Activated CD4-positive, alpha-beta T cell treated with anti-CD3 and anti-CD28 coated beads, Interleukin-2, amount 10 ng/mL, durations not matched to agents 24 days and 14 days (primary cell): ENCODE measurements at regions not wholly inside any gene's neighbourhood (a gene's known extent, or its start where the extent isn't known, plus 50 kb on each side); places are given as distances from the start of the nearest gene placed in this dataset.

ENCODE experiments used
- DNase-seq: peaks from one replicate; pipeline ENCODE4 v3.0.0; 2022
- H3K27ac Mint-ChIP-seq: one replicate; pipeline ENCODE4 v1.8.0; 2022; ENCODE audit warnings: mild to moderate bottlenecking, mixed read lengths
- H3K27me3 Mint-ChIP-seq: one replicate; pipeline ENCODE4 v1.8.0; 2022; ENCODE audit warnings: mixed read lengths
- H3K36me3 Mint-ChIP-seq: one replicate; pipeline ENCODE4 v1.8.0; 2022; ENCODE audit warnings: low read depth, mild to moderate bottlenecking, mixed read lengths
- H3K4me1 Mint-ChIP-seq: one replicate; pipeline ENCODE4 v1.8.0; 2021; ENCODE audit warnings: mixed read lengths
- H3K4me3 Mint-ChIP-seq: one replicate; pipeline ENCODE4 v1.8.0; 2022; ENCODE audit warnings: mild to moderate bottlenecking, moderate library complexity, mixed read lengths
- H3K9me3 Mint-ChIP-seq: one replicate; pipeline ENCODE4 v1.8.0; 2021; ENCODE audit warnings: mixed read lengths
- intact Hi-C: fragments of 100-400 bp; cut with micrococcal nuclease; formaldehyde crosslinking; loops from one replicate; pipeline ENCODE4 v1.15.1; 2023

DNA sequence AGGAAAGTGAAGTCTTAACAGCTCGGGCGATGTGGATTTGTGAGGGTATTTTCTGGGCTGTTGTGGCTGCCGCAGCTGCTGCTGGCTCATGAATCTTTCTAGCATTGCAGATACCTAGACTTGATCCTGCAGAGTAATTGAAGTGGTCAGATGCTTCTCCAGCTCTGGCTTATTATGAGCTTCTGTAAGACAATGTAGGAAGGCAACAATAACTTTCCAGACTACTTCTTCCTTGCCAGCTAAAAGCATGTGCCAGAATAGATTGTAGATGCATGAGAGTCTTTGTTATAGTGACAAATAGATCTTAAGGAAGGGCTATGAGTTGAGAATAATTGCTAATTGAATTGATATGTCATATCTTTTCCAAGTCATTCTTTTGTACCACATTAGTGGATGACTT, 461.4 kb upstream of the POT1 start:
- intact Hi-C loops, result no loop called here
- H3K27ac Mint-ChIP-seq, result no peak overlapping the region
- H3K27me3 Mint-ChIP-seq, result no peaks in the 10 kb centered on the region
- no peaks in the 10 kb centered on the region for H3K36me3 Mint-ChIP-seq
- no peak overlapping the region for H3K4me3 Mint-ChIP-seq
- H3K9me3 Mint-ChIP-seq, result peaks cover 8% of the 10 kb centered on the region
- no peak for DNase-seq
- H3K4me1 Mint-ChIP-seq, result no peaks in the 10 kb centered on the region

DNA sequence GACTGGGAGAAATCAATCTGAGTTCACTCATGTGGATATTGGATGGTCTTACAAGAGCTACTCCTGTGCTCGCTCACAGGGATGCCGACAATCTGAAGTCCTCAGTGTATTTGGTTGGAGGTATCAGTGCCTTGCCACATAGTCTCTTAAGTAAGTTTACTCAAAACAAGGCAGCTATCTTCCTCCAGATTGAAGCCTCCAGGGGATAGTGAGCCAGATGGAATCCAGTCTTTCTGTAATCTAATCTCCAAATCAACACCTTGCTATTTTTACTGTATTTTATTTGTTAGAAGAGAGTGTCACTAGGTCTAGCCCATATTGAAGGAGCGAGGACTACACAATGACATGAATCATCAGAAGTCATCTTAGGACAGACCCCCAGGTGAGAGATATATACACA, 456.6 kb upstream of the POT1 start:
- Mint-ChIP-seq H3K27ac (no peak overlapping the region), H3K36me3 (no peaks in the 10 kb centered on the region), H3K9me3 (no peaks in the 10 kb centered on the region), H3K4me3 (no peak overlapping the region), H3K4me1 (no peaks in the 10 kb centered on the region), H3K27me3 (no peaks in the 10 kb centered on the region)
- DNase-seq, result no peak
- intact Hi-C loops, result no loop called here

DNA sequence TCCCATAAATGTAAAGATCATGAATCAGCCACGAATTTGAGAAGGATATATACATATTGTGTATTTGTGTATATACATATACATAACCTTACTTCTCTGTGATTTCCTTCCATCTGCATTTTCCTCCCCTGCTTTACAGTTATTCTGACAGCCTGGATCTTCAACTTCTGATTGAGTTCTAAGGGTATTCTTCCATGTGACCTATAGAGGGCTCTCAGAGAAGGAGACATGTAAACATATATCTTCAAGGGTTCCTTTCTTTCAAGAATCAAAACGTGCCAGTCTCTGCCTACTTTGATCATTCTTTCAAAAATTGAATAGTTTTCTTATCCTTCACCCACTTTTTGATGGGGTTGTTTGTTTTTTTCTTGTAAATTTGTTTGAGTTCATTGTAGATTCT, 453.7 kb upstream of the POT1 start:
- no peaks in the 10 kb centered on the region for H3K27me3 Mint-ChIP-seq
- H3K4me3 Mint-ChIP-seq, result no peak overlapping the region
- H3K27ac Mint-ChIP-seq, result no peak overlapping the region
- H3K4me1 Mint-ChIP-seq, result no peaks in the 10 kb centered on the region
- intact Hi-C loops, result no loop called here
- H3K36me3 Mint-ChIP-seq, result no peaks in the 10 kb centered on the region
- no peak for DNase-seq
- no peaks in the 10 kb centered on the region for H3K9me3 Mint-ChIP-seq

DNA sequence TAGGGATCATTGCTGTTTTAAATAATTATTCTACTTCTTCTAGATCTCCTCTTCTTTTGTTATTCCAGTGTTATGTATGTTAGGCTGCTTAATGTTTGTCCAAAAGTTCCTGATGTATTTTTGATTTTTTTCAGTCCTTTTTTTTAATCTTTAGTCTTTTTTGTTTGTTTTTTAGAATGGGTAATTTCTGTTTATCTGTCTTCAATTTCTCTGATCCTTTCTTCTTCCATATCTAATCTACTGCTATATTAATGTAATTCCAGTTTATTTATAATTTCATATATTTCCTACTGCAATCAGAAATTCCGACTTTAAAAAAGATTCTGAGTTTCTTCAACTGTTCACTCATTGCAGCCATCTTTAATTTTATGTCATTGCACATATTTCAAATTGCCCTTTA, 452.8 kb upstream of the POT1 start:
- Mint-ChIP-seq H3K4me1 (no peaks in the 10 kb centered on the region), H3K4me3 (no peak overlapping the region), H3K36me3 (no peaks in the 10 kb centered on the region), H3K27ac (no peak overlapping the region), H3K27me3 (no peaks in the 10 kb centered on the region), H3K9me3 (no peaks in the 10 kb centered on the region)
- intact Hi-C loops, result no loop called here
- DNase-seq, result no peak

DNA sequence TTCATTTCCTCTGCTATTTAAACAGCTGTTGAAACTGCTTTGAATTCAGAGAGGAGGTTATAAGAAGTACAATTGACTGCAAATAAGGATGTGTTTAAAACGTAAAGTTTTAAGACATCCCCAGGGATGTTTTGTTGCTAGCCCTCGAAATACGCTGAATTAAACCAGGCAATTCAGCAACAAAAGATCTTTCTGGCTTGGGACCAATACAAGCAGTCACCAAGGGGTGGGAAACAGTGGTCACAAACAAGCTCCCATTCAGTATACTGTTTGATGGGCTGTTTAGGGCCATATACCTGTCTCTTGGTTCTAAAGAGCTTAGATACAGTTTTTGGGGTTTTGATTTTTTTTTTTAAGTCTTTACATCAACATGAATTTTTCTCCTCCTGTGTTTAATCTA, 446.3 kb upstream of the POT1 start:
- Mint-ChIP-seq H3K27ac (no peak overlapping the region), H3K4me3 (no peak overlapping the region), H3K36me3 (no peaks in the 10 kb centered on the region), H3K27me3 (no peaks in the 10 kb centered on the region), H3K4me1 (no peaks in the 10 kb centered on the region), H3K9me3 (no peaks in the 10 kb centered on the region)
- no peak for DNase-seq
- intact Hi-C loops, result no loop called here

DNA sequence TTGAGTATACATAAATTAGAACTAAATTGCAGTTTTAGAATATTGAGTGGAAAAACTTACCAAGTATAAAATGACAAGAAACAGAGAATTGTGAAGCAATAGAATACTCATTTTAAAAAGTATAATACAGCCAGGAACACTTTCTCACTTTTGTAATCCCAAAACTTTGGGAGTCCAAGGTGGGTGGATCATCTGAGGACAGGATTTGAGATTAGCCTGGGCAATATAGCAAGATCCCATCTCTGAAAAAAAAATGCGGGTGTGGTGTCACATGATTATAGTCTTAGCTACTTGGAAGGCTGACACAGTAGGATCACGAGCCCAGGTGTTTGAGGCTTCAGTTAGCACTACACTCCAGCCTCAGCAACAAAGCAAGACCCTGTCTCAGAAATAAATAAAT, 440.9 kb upstream of the POT1 start:
- Mint-ChIP-seq H3K27me3 (no peaks in the 10 kb centered on the region), H3K9me3 (no peaks in the 10 kb centered on the region), H3K4me3 (no peak overlapping the region), H3K27ac (no peak overlapping the region), H3K4me1 (no peaks in the 10 kb centered on the region), H3K36me3 (no peaks in the 10 kb centered on the region)
- DNase-seq, result no peak
- intact Hi-C loops, result no loop called here

DNA sequence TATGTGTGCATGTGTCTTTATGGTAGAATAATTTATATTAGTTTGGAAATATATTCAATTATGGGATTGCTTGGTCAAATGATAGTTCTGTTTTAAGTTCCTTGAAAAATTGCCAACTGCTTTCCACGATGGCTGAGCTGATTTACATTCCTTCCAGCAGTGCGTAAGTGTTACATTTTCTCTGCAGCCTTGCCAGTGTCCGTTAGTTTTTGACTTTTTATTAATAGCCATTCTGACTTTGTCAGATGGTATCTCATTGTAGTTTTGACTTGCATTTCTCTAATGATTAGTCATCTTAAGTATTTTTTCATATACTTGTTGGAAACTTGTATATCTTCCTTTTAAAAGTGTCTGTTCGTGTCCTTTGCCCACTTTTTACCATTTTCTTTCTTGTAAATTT, 434.2 kb upstream of the POT1 start:
- Mint-ChIP-seq H3K27me3 (no peaks in the 10 kb centered on the region), H3K27ac (no peak overlapping the region), H3K9me3 (peaks cover 3% of the 10 kb centered on the region), H3K4me3 (no peak overlapping the region), H3K36me3 (no peaks in the 10 kb centered on the region), H3K4me1 (no peaks in the 10 kb centered on the region)
- DNase-seq, result no peak
- intact Hi-C loops, result no loop called here

DNA sequence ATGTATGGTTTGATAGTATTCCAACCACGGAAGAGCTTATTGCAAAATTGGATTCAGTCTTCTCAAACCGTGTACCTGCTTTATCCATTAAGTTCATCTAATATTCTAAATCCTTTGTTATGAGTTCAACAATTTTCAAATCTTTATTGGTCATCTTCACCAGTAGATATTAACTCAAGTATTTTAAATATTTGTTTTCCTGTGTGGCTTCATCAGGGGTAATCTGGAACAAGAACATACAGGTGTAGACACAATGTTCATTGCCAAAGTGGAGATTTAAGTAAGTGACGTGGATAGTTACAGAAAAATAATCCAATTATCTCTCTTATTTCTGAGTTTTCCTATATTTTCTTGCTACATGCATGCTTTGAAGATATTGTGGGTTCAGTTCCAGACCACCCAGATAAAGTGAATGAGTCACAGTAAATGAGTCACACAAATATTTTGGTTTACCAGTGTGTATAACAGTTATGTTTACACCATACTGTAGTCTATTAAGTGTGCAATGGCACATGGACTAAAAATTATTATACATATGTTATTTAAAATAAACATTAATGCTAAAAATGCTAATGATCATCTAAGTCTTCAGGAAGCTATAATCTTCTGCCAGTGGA, 429.0 kb upstream of the POT1 start:
- no peaks in the 10 kb centered on the region for H3K27me3 Mint-ChIP-seq
- no peaks in the 10 kb centered on the region for H3K9me3 Mint-ChIP-seq
- no peak overlapping the region for H3K27ac Mint-ChIP-seq
- DNase-seq, result no peak
- no peaks in the 10 kb centered on the region for H3K36me3 Mint-ChIP-seq
- intact Hi-C loops, result no loop called here
- H3K4me1 Mint-ChIP-seq, result no peaks in the 10 kb centered on the region
- H3K4me3 Mint-ChIP-seq, result no peak overlapping the region

DNA sequence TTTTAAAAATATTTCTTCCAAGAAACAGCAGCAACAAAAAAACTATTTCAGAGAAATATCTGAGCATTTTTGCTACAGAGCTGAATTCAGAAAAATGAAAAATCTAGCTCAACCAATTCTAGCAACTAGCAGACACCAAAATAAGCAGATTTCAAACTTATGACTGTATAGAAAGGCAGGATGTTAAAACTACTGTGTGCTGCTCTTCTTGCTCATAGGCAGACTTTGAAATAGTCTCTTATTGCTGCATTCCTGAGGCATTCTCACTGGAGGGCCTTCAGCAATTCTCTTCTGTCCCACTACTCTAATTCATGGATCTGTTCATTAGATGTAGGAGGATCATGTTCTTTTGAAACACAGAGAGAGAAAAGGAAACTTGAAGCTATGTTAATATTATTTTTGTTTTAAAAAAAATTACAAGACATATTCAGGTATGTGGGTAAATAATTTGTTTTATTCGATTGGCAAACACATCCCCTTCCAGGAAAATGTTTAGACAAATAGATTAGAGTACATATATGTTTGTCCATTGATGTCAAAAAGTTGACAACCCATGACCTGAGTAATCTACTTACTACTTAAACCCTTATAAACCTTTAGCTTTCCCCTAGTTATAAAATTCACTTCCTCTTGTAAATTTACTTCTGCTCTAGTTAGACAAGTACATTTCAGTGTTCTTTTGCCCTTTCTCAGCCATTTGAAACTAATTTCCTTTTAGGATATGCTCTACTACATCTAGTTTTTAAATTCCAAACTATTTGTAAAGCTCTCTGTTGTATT, 428.2 kb upstream of the POT1 start:
- DNase-seq, result no peak
- Mint-ChIP-seq H3K27me3 (no peaks in the 10 kb centered on the region), H3K36me3 (no peaks in the 10 kb centered on the region), H3K4me3 (no peak overlapping the region), H3K4me1 (no peaks in the 10 kb centered on the region), H3K27ac (no peak overlapping the region), H3K9me3 (no peaks in the 10 kb centered on the region)
- intact Hi-C loops, result no loop called here

DNA sequence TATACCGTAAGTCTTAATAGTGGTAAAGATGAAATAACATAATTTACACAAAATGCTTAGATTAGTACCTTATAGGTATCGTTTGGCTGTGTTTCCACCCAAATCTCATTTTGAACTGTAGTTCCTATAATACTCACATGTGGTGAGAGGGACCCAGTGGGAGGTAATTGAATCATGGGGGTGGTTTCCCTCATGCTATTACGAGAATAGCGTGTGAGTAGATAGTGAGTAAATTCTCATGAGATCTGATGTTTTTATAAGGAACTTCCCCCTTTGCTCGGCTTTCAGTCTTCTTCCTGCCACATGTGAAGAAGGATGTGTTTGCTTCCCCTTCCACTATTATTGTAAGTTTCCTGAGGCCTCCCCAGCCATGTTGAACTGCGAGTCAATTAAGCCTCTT, 426.3 kb upstream of the POT1 start:
- H3K27me3 Mint-ChIP-seq, result no peaks in the 10 kb centered on the region
- no peak overlapping the region for H3K27ac Mint-ChIP-seq
- no peaks in the 10 kb centered on the region for H3K36me3 Mint-ChIP-seq
- DNase-seq, result no peak
- intact Hi-C loops, result no loop called here
- no peaks in the 10 kb centered on the region for H3K9me3 Mint-ChIP-seq
- no peak overlapping the region for H3K4me3 Mint-ChIP-seq
- no peaks in the 10 kb centered on the region for H3K4me1 Mint-ChIP-seq

DNA sequence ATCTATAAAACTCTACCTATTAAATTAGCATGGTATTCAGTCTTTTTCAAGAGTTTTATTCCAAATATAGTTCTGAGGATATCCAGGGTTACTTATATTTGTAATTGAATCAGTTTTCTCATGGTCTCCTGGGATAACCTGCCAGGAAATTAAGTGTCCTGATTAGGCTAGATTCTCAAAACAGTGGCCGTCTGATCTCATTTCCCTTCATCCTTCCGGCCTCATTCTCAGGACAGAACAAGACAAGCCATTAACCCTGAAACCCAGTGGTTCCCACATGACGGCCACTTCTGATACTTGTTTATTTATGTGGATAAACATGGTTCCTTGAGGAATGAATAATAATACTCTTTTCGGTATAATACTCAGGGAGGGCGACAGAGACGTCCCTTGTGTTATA, 417.6 kb upstream of the POT1 start:
- DNase-seq, result no peak
- Mint-ChIP-seq H3K27ac (no peak overlapping the region), H3K9me3 (no peaks in the 10 kb centered on the region), H3K4me1 (no peaks in the 10 kb centered on the region), H3K4me3 (no peak overlapping the region), H3K36me3 (no peaks in the 10 kb centered on the region), H3K27me3 (no peaks in the 10 kb centered on the region)
- intact Hi-C loops, result no loop called here

DNA sequence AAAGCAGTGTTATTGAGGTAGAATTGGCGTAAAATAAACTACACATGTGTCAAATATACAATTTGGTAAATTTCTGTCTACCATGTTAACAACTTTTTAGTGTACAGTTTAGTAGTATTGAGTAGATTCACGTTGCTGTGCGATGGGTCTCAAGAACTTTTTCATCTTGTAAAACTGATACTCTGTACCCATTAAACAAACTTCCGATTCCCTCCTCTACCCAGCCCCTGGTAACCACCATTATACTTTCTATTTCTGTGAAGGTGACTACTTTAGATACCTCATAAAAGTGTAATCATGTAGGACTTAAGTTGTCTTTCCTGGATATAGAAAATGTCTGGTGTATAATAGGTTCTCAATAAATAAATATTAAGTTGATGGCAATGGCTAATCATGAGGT, 408.5 kb upstream of the POT1 start:
- H3K27ac Mint-ChIP-seq, result no peak overlapping the region
- no peak for DNase-seq
- H3K4me1 Mint-ChIP-seq, result no peaks in the 10 kb centered on the region
- no peaks in the 10 kb centered on the region for H3K27me3 Mint-ChIP-seq
- peaks cover 4% of the 10 kb centered on the region for H3K9me3 Mint-ChIP-seq
- H3K36me3 Mint-ChIP-seq, result no peaks in the 10 kb centered on the region
- intact Hi-C loops, result no loop called here
- no peak overlapping the region for H3K4me3 Mint-ChIP-seq

DNA sequence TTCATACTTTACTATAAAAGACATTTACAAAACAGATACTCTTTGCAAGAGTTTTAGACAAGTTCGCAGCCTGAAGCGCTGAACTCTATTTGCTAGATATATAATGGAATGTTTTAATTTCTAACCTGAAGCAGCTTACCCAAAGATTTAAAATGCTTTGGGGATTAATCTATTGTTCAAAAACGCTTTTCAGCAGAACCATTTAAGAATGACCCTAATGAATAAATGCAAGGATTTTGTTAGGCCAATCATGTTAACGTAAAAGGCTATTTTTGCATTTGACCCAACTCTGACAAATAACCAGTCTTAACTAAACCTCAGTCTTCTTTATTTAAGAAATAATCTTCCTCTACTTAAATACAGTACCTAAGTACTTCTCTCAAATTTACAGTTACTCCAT, 406.7 kb upstream of the POT1 start:
- no peak overlapping the region for H3K4me3 Mint-ChIP-seq
- intact Hi-C loops, result no loop called here
- no peak for DNase-seq
- H3K36me3 Mint-ChIP-seq, result no peaks in the 10 kb centered on the region
- H3K27me3 Mint-ChIP-seq, result no peaks in the 10 kb centered on the region
- H3K9me3 Mint-ChIP-seq, result peaks cover 4% of the 10 kb centered on the region
- no peaks in the 10 kb centered on the region for H3K4me1 Mint-ChIP-seq
- no peak overlapping the region for H3K27ac Mint-ChIP-seq

DNA sequence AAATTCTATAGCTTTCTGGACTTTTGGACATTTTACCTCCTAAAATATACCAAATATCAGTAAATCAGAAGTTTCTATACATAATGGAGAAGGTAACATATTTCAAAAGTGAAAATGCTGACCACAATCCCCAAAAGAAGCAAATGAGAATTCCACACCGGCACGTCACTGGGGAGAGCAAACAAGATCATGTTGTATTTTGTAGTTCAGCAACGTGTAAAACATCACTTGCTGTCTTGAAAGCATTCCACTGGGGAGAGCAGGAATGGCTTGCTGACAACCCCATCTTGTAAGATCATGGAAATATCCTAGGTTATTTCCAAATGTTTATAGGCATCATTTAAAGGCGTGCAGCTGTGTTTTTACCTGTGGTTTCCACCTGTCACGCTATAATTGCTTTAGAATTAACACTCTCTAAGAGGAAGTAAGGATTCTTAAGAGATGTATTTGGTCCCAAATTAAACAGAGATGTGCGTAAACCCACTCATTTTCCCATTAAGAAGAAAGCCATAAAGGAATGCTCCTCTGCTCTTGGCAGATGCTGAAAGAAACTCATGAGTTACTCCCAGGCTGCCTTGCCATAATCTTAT, 397.1 kb upstream of the POT1 start:
- intact Hi-C loops, result no loop called here
- Mint-ChIP-seq H3K4me1 (no peaks in the 10 kb centered on the region), H3K36me3 (no peaks in the 10 kb centered on the region), H3K9me3 (no peaks in the 10 kb centered on the region), H3K27me3 (no peaks in the 10 kb centered on the region), H3K4me3 (no peak overlapping the region), H3K27ac (no peak overlapping the region)
- no peak for DNase-seq

DNA sequence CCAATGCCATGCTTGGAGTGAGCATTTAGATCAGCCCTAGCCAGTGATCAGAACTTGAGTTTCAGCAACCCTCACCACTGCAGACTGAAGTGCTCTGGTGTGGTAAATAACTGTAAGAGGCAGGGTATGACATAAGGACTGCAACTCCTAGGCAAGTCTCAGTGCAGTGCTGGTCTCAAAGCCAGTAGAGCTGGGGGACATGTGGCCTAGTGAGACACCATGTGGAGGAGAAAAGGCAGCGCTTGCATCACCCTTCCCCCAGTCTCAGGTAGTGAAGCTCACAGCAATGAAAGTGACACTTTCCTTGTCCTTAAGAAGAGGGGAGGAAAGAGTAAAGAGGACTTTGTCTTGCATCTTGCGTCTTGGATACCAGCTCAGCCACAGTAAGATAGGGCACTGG, 386.8 kb upstream of the POT1 start:
- intact Hi-C loops, result no loop called here
- Mint-ChIP-seq H3K4me3 (no peak overlapping the region), H3K4me1 (no peaks in the 10 kb centered on the region), H3K27me3 (no peaks in the 10 kb centered on the region), H3K36me3 (no peaks in the 10 kb centered on the region), H3K27ac (no peak overlapping the region), H3K9me3 (peaks cover 10% of the 10 kb centered on the region)
- no peak for DNase-seq
